Epithelial cell of prostate (primary cell): ENCODE measurements at regions not wholly inside any gene's neighbourhood (a gene's known extent, or its start where the extent isn't known, plus 50 kb on each side); places are given as distances from the start of the nearest gene placed in this dataset.
A peak's percentile ranks its signal among the peaks of the same experiment; 100 is the strongest.

Experiments used
- DNase-seq: peaks from one replicate; pipeline ENCODE4 v3.0.0-alpha.2; 2011; ENCODE audit warnings: low read depth, low spot score
- H3K27ac ChIP-seq: fragments of 450-650 bp; 2 replicates; pipeline ENCODE4 v1.5.1; 2017; ENCODE audit warnings: mild to moderate bottlenecking

DNA sequence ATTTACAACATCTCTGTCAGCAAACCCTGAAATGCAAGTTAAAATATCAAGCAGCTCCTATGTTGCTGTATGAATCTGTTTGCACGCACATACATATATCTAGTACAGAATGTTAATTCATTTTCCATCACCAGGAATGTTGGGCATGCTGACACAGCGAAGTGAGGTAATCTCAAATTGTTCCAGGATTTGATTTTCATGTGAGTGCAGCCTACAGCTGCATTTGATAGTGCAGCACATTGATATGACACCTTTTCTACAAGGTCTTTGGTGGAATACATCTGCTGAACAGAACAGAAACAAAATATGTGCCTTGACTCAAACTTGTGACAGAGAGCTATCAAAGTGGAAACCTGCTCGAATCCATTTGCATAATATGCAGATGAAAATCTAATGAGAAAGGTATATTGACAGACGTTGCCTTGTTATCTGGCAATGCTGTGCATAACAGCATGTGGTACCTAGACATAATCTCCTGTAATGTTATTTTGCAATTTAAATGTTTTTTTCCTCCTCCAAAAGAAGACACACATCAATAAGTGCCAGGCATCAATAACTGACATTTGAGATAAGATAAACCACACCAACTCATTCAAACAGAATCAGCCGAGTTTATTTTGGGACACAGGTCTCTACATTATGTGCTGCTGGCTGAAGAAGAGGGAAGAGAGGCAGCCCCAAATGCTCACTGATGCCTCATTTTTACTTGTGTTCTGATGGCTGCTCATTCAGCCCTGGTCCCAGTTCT is 512.2 kb downstream of the ZNF608 start:
- no peak overlapping the region for H3K27ac ChIP-seq

GRCh38 chr5:124232515-124232914 is 513.9 kb downstream of the ZNF608 start:
- no peak overlapping the region for H3K27ac ChIP-seq
- no peak for DNase-seq

More for the DNA sequence above, 512.2 kb downstream of the ZNF608 start:
- DNase-seq: no peak

DNA sequence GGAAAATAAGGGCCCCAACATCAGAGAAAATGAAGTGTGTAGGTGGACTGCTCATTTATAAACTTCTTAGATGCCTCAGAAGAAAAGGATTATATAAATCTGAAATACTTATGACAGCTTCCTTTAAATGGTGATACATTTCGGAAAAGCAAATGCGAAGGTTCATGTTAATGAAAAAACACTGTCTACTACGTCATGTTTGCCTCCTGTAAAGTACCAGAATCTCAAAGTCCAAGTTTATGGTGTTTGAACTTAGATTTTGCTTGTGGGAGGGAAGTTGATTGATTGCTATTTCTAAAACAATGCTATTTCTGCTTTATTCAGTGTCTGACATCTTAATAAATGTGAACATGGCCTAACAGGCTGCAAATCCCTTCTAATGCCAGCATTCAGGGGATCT is 514.6 kb downstream of the ZNF608 start:
- H3K27ac ChIP-seq: no peak overlapping the region
- no peak for DNase-seq

GRCh38 chr5:124231230-124231629 is 515.2 kb downstream of the ZNF608 start:
- no peak for DNase-seq

DNA sequence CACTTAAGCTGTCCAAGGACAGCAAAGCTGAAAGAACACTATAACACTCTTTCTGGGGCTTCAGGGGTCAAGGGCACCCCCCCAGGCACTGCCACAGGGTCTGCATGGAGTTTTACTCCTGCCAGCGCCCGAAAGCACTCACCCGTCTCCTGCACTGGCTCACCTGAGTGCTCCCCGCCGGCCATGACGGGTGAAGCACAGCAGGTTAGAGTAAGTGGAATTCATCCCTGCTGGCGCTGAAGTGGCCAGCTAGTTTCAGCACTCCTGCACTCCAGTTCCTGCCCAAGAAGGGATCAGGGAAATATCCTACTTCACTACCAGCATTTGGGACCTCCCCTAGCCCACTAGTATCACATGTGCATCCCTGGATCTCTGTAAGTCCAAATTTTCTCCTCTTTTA is 516.0 kb downstream of the ZNF608 start:
- no peak overlapping the region for H3K27ac ChIP-seq
- DNase-seq: no peak

More at GRCh38 chr5:124231230-124231629, 515.2 kb downstream of the ZNF608 start:
- H3K27ac ChIP-seq: no peak overlapping the region

- no peak for DNase-seq
- H3K27ac ChIP-seq: no peak overlapping the region
These were observed 517.1 kb downstream of the ZNF608 start for GRCh38 chr5:124229352-124229751.

GRCh38 chr5:124227914-124228313 is 518.5 kb downstream of the ZNF608 start:
- no peak for DNase-seq
- H3K27ac ChIP-seq: no peak overlapping the region

- no peak overlapping the region for H3K27ac ChIP-seq
- no peak for DNase-seq
These were observed 526.0 kb downstream of the ZNF608 start for GRCh38 chr5:124220418-124220817.

- DNase-seq: no peak
- no peak overlapping the region for H3K27ac ChIP-seq
These were observed 533.5 kb downstream of the ZNF608 start for GRCh38 chr5:124212934-124213333.

DNA sequence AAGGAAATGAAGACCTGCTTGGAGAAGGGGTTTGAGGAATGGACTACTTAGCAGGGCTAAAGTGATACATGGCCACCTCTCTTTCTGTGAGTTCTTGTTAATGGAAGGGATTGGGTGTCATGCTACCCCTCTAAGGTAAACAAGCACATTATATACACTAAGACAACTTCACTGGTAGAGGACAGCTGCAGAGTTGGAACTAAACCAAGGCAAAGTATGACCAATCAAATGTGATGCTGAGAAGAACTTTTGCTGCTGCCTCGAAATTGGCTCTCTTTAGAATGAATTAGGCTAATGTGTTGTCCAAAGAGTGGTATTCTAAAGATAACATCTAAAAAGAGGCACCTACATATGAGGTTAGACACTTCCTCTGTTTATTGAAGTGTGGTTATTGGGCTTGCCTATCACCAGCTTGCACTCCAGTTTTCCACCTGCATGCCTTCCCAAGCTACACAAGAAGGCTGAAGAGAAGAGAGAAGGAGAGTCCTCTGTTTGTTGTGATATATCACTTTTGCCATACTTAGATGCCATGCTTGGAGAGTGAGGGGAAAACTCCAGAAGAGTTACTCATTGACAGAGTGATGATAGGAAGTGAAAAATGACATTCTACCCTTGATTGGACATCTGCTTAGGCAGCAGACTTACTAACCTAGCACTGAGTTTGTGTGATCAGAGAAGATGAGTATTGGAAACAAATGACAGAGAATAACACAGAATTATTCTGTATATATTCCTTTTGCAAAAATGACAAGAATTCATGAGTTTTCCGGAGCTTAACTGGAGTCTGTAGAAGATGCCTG is 536.1 kb downstream of the ZNF608 start:
- no peak overlapping the region for H3K27ac ChIP-seq
- no peak for DNase-seq

- no peak for DNase-seq
- H3K27ac ChIP-seq: no peak overlapping the region
These were observed 539.3 kb downstream of the ZNF608 start for GRCh38 chr5:124207118-124207517.

DNA sequence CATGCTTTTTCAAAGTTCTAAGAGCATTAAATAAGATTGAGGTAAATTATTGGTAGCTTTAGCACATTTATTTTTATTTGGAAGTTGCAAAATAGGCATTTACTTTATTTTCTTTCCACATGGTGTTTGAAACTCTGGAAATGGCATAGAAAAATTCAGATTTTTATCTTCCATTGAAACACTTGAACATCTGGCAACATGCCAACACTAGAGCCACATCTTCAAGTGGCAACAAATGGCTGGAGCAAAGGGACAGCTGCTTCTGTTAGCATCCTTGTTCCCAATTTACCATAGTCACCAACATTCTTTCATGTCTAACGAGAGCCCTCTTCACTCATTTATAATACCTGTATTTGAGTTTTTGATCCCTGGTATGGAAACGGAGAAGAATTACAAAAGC is 539.9 kb downstream of the ZNF608 start:
- no peak overlapping the region for H3K27ac ChIP-seq
- no peak for DNase-seq

DNA sequence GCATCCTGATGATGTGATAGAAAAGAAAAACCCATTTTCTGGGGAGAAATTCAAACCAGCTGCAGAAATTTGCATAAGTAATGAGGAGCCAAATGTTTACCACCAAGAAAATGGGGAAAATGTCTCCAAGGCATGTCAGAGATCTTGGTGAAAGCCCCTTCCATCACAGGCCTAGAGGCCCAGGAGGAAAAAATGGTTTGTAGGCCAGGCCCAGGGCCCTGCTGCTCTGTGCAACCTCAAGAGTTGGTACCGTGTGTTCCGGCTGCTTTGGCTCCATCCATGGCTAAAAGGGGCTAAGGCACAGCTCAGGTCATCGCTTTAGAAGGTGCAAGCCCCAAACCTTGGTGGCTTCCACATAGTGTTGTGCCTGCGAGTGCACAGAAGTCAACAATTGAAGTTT is 543.1 kb downstream of the ZNF608 start:
- DNase-seq: no peak
- H3K27ac ChIP-seq: no peak overlapping the region

GRCh38 chr5:124200381-124200780 is 546.1 kb downstream of the ZNF608 start:
- DNase-seq: no peak
- no peak overlapping the region for H3K27ac ChIP-seq

DNA sequence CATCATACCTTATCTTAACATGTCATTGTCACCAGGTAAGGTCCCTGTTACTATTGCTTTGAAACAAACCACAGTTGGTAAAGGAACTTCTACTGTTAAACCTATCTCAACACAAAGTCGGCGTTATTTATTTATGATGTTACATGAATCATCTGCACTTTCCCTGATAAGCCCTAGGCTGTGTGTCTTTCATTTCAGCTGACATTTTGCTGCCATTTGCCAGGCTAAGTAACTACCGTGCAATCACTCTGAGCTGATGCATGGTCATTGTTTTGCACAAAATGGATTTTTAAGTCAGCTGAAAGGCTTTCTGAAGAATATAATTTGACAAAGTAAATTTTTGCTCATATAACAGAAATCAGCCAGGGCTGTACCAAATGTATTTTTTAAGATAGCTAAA is 546.5 kb downstream of the ZNF608 start:
- no peak for DNase-seq
- H3K27ac ChIP-seq: no peak overlapping the region

DNA sequence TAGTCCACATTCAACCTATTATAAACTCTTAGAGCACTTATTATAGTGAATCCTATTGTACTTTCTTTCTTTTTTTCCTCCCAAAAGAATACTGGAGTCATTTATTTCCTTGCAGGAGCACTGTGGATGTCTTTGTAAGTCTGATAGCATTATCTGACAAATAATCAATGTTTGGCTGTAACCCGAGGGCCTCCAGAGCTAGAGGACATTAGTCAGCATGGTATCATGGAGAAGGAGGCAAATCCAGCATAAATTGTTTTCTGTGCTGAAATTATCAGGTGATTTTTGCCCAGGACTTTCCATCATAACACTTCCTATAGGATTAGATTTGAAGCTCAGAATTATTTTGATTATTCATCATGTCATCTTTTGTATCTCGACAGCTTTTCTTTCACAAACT is 551.0 kb downstream of the ZNF608 start:
- DNase-seq: no peak
- no peak overlapping the region for H3K27ac ChIP-seq

DNA sequence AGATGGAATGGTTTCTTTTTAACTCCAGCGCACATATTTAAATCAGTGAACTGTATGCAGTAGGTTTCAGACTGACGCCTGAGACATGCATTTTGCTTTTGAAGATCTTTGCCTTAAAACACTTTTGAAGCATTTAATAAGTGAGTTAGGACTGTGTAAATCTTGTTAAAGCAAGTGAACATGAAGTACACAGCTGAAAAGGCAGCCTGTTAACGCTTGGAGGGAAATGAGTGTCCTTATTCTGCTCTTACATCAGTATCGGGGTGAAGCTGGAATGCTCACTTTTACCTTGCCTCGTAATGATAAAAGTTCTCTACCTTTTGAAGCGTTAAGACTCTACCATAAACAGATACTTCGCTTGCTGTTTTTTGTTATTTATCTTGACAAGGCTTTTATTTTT is 552.2 kb downstream of the ZNF608 start:
- peak overlapping the region; percentile 41 for H3K27ac ChIP-seq
- no peak for DNase-seq

- no peak for DNase-seq
These were observed 553.1 kb downstream of the ZNF608 start for GRCh38 chr5:124193371-124193789.

DNA sequence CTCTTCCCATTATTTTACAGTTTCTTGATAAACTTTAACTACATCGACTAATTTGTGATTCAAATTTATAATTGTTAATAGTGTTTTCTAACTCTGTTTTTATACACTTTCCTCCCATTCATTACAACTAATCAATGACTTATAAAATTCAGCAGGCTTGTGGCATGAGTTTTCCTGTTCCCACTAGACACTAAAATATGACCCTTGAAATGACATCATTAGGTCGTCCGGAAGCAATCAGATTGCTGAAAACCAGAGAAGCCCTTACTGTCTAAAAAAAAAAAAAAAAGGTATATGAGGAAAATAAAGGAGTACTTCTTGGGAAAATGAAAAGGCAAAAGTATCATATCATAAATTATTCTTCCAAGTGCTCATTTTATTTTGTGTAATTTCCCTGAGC is 553.7 kb downstream of the ZNF608 start:
- no peak for DNase-seq
- H3K27ac ChIP-seq: no peak overlapping the region

More at GRCh38 chr5:124193371-124193789, 553.1 kb downstream of the ZNF608 start:
- H3K27ac ChIP-seq: peak overlapping the region; percentile 41

- DNase-seq: no peak
- H3K27ac ChIP-seq: no peak overlapping the region
These were observed 560.7 kb downstream of the ZNF608 start for GRCh38 chr5:124185716-124186115.

DNA sequence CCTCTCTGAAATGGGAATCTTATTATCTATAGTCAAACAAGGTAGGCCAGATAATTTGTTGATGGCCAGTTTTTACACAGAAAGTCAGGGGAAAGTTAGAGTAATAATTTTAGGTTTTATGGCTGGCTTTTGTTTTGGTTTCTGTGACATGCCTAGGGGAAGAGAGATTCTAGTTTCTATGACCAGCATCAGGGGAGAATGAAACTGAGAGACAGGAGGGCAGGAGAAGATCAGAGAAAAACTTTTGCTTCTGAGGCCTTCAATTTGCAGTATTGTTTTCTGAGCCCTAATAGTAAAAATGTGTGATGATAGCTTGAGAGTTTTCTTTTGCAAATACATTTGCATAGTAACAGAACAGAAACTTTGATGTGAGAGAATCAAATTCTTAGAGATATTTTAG is 564.3 kb downstream of the ZNF608 start:
- no peak for DNase-seq
- H3K27ac ChIP-seq: no peak overlapping the region
